A673 (cell line): ENCODE measurements at regions not wholly inside any gene's neighbourhood (a gene's known extent, or its start where the extent isn't known, plus 50 kb on each side); places are given as distances from the start of the nearest gene placed in this dataset.

Experiments used
- EZH2 ChIP-seq: fragments of 200-600 bp; sonication (generic); IDR thresholded peaks from 2 replicates; pipeline ENCODE4 v1.6.1; 2017; ENCODE audit warnings: borderline replicate concordance, low read depth, mild to moderate bottlenecking, mixed read lengths, antibody characterized with exemption, low read length; ENCODE audit not compliant: poor library complexity, severe bottlenecking
- TF ChIP-seq, protein P1 (sequence below): fragments of 300-800, 200-600 bp; sonication (generic); conservative IDR thresholded peaks from 2 replicates; pipeline ENCODE4 v1.5.1; 2017; ENCODE audit warnings: low read depth, mild to moderate bottlenecking, antibody characterized with exemption, low read length, moderate library complexity, mixed read lengths

DNA sequence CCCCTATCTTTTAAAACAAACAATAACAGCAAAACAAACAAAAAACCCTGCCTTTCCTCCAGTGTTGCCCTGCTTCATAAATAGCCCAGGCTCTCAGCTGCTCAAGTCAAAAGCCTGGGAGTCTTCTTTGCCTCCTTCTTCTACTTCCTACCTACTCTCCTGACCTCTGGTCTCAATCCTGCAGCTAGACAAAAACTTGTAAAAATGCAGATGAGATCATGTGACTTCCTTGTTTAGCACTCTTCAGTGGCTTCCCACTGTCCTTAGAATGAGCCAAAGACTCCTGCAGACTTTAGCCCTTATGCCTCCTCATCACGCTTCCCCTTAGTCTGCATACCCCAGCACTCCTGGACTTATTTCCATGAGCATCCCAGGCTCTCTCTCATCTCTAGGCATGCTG lies 55.0 kb upstream of the ZNF644 start:
- TF ChIP-seq EZH2 = no peak
- TF ChIP-seq, protein P1, sequence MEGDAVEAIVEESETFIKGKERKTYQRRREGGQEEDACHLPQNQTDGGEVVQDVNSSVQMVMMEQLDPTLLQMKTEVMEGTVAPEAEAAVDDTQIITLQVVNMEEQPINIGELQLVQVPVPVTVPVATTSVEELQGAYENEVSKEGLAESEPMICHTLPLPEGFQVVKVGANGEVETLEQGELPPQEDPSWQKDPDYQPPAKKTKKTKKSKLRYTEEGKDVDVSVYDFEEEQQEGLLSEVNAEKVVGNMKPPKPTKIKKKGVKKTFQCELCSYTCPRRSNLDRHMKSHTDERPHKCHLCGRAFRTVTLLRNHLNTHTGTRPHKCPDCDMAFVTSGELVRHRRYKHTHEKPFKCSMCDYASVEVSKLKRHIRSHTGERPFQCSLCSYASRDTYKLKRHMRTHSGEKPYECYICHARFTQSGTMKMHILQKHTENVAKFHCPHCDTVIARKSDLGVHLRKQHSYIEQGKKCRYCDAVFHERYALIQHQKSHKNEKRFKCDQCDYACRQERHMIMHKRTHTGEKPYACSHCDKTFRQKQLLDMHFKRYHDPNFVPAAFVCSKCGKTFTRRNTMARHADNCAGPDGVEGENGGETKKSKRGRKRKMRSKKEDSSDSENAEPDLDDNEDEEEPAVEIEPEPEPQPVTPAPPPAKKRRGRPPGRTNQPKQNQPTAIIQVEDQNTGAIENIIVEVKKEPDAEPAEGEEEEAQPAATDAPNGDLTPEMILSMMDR = no peak
